Naive thymus-derived CD4-positive, alpha-beta T cell (primary cell): ENCODE measurements at regions not wholly inside any gene's neighbourhood (a gene's known extent, or its start where the extent isn't known, plus 50 kb on each side); places are given as distances from the start of the nearest gene placed in this dataset.

Experiments
- ATAC-seq: fragments of 150-1000 bp; cut with Tn5 transposase; 2 replicates; pipeline ENCODE4 v1.10.0; 2021; ENCODE audit warnings: mild to moderate bottlenecking, moderate library complexity
- CTCF ChIA-PET: fragments of 350-600 bp; sonication (Branson Sonifier 250); formaldehyde crosslinking; loops from one replicate; lab custom pipeline; 2021; ENCODE audit warnings: antibody characterized with exemption; lab: Charles Lee
- POLR2A ChIA-PET: fragments of 350-600 bp; sonication (Branson Sonifier 250); formaldehyde crosslinking; loops from one replicate; lab custom pipeline; 2021; ENCODE audit warnings: antibody characterized with exemption, inconsistent platforms; lab: Charles Lee
- DNase-seq, 9 donors: peaks; one replicate each; pipeline versions ENCODE4 v3.0.0 to v3.0.0-alpha.2; 2020 to 2022; ENCODE audit warnings: mixed read lengths in 1 of 9
- H3K27ac ChIP-seq: one replicate; pipeline ENCODE4 v1.7.0; 2013; ENCODE audit warnings: mild to moderate bottlenecking, low read depth, low read length, moderate library complexity
- H3K27me3 ChIP-seq, 2 donors: one replicate each; pipeline ENCODE4 v1.7.0; 2013; ENCODE audit warnings: low read length in 2 of 2, mild to moderate bottlenecking in 2 of 2, moderate library complexity in 2 of 2; ENCODE audit not compliant: control insufficient read depth in 2 of 2, insufficient read depth in 2 of 2
- H3K36me3 ChIP-seq, 3 experiments: 1 replicate in 2 of 3; 2 replicates in 1 of 3; pipeline ENCODE4 v1.7.0; 2013; ENCODE audit warnings: low read length in 3 of 3, mild to moderate bottlenecking in 3 of 3, moderate library complexity in 1 of 3; ENCODE audit not compliant: insufficient read depth in 3 of 3, control insufficient read depth in 2 of 3
- H3K4me1 ChIP-seq, 2 donors: one replicate each; pipeline ENCODE4 v1.7.0; 2013; ENCODE audit warnings: low read length in 2 of 2, mild to moderate bottlenecking in 2 of 2, moderate library complexity in 1 of 2; ENCODE audit not compliant: control insufficient read depth in 2 of 2, insufficient read depth in 2 of 2
- H3K4me3 ChIP-seq: 2 replicates; pipeline ENCODE4 v1.7.0; 2013; ENCODE audit warnings: mild to moderate bottlenecking, low read length
- H3K9me3 ChIP-seq, 3 experiments: 1 replicate in 2 of 3; 2 replicates in 1 of 3; pipeline ENCODE4 v1.7.0; 2013; ENCODE audit warnings: low read length in 3 of 3; ENCODE audit not compliant: control insufficient read depth in 2 of 3
- H3K27ac Mint-ChIP-seq, 9 donors: one replicate each; pipeline ENCODE4 v1.8.0; 2020 to 2022; ENCODE audit warnings: mixed read lengths in 9 of 9, mild to moderate bottlenecking in 8 of 9, moderate library complexity in 5 of 9, inconsistent platforms in 2 of 9
- H3K27me3 Mint-ChIP-seq, 5 donors: one replicate each; pipeline ENCODE4 v1.8.0; 2021 to 2022; ENCODE audit warnings: mixed read lengths in 5 of 5, mild to moderate bottlenecking in 1 of 5
- H3K36me3 Mint-ChIP-seq, 5 donors: one replicate each; pipeline ENCODE4 v1.8.0; 2020 to 2022; ENCODE audit warnings: mixed read lengths in 5 of 5, mild to moderate bottlenecking in 3 of 5, inconsistent platforms in 1 of 5
- H3K4me1 Mint-ChIP-seq, 7 donors: one replicate each; pipeline ENCODE4 v1.8.0; 2020 to 2022; ENCODE audit warnings: mixed read lengths in 7 of 7, mild to moderate bottlenecking in 3 of 7, inconsistent platforms in 1 of 7
- H3K4me3 Mint-ChIP-seq, 10 donors: one replicate each; pipeline ENCODE4 v1.8.0; 2020 to 2022; ENCODE audit warnings: mild to moderate bottlenecking in 10 of 10, mixed read lengths in 10 of 10, moderate library complexity in 6 of 10, inconsistent platforms in 2 of 10
- H3K9me3 Mint-ChIP-seq, 11 donors: one replicate each; pipeline ENCODE4 v1.8.0; 2020 to 2022; ENCODE audit warnings: mixed read lengths in 11 of 11, mild to moderate bottlenecking in 4 of 11, inconsistent platforms in 1 of 11, moderate library complexity in 1 of 11
- intact Hi-C, 2 donors: fragments of 100-400 bp; cut with micrococcal nuclease; formaldehyde crosslinking; loops; one replicate each; pipeline ENCODE4 v1.15.1; 2023

- H3K9me3 ChIP-seq: peaks cover 0 to 5% (median 0%) of the 10 kb centered on the region in 3 experiments
- DNase-seq (no peak), ATAC-seq (no peak)
- POLR2A ChIA-PET: no interaction called here
- no peak overlapping the region for H3K4me3 Mint-ChIP-seq
- no peaks in the 10 kb centered on the region for H3K27me3 ChIP-seq
- H3K4me3 ChIP-seq: no peak overlapping the region
- H3K27me3 Mint-ChIP-seq: no peaks in the 10 kb centered on the region
- no peaks in the 10 kb centered on the region for H3K4me1 ChIP-seq
- no peaks in the 10 kb centered on the region for H3K4me1 Mint-ChIP-seq
- H3K36me3 ChIP-seq: no peaks in the 10 kb centered on the region
- H3K27ac ChIP-seq: no peak overlapping the region
- no peak overlapping the region for H3K27ac Mint-ChIP-seq
- CTCF ChIA-PET: no interaction called here
- intact Hi-C loops: no loop called here
- peaks cover 0 to 7% (median 0%) of the 10 kb centered on the region in 5 donors for H3K36me3 Mint-ChIP-seq
- peaks cover 5 to 43% (median 20%) of the 10 kb centered on the region in 11 donors for H3K9me3 Mint-ChIP-seq
Observed at GRCh38 chr1:189977184-189977583, 500.5 kb downstream of the BRINP3 start.

- no peak for DNase-seq
- no peak overlapping the region for H3K4me3 ChIP-seq
- H3K27ac ChIP-seq: no peak overlapping the region
- Mint-ChIP-seq H3K27ac (no peak overlapping the region), H3K27me3 (no peaks in the 10 kb centered on the region), H3K4me1 (no peaks in the 10 kb centered on the region), H3K36me3 (no peaks in the 10 kb centered on the region), H3K4me3 (no peak overlapping the region), H3K9me3 (peaks cover 4 to 29% (median 17%) of the 10 kb centered on the region in 11 donors)
- CTCF ChIA-PET: no interaction called here
- H3K9me3 ChIP-seq: no peaks in the 10 kb centered on the region
- intact Hi-C loops: no loop called here
- no peak for ATAC-seq
- no peaks in the 10 kb centered on the region for H3K27me3 ChIP-seq
- no peaks in the 10 kb centered on the region for H3K36me3 ChIP-seq
- H3K4me1 ChIP-seq: no peaks in the 10 kb centered on the region
- POLR2A ChIA-PET: no interaction called here
Observed at GRCh38 chr1:189983166-189983890, 494.3 kb downstream of the BRINP3 start.

GRCh38 chr1:189986516-189986915 is 491.1 kb downstream of the BRINP3 start:
- intact Hi-C loops: no loop called here
- POLR2A ChIA-PET: no interaction called here
- no peak overlapping the region for H3K4me3 ChIP-seq
- H3K27me3 Mint-ChIP-seq: no peaks in the 10 kb centered on the region
- CTCF ChIA-PET: no interaction called here
- H3K36me3 ChIP-seq: no peaks in the 10 kb centered on the region
- ATAC-seq: no peak
- no peaks in the 10 kb centered on the region for H3K27me3 ChIP-seq
- no peaks in the 10 kb centered on the region for H3K4me1 Mint-ChIP-seq
- no peaks in the 10 kb centered on the region for H3K36me3 Mint-ChIP-seq
- no peaks in the 10 kb centered on the region for H3K4me1 ChIP-seq
- H3K27ac ChIP-seq: no peak overlapping the region
- H3K4me3 Mint-ChIP-seq: no peak overlapping the region
- H3K27ac Mint-ChIP-seq: no peak overlapping the region
- H3K9me3 Mint-ChIP-seq: peaks cover 5 to 29% (median 13%) of the 10 kb centered on the region in 11 donors
- no peaks in the 10 kb centered on the region for H3K9me3 ChIP-seq
- DNase-seq: no peak

- H3K9me3 ChIP-seq: peaks cover 0 to 3% (median 0%) of the 10 kb centered on the region in 3 experiments
- Mint-ChIP-seq H3K4me3 (no peak overlapping the region), H3K4me1 (no peaks in the 10 kb centered on the region), H3K9me3 (peaks cover 9 to 39% (median 16%) of the 10 kb centered on the region in 11 donors), H3K27me3 (no peaks in the 10 kb centered on the region), H3K36me3 (peaks cover 0 to 3% (median 0%) of the 10 kb centered on the region in 5 donors), H3K27ac (no peak overlapping the region)
- CTCF ChIA-PET: no interaction called here
- H3K4me1 ChIP-seq: no peaks in the 10 kb centered on the region
- H3K4me3 ChIP-seq: no peak overlapping the region
- H3K27ac ChIP-seq: no peak overlapping the region
- no peaks in the 10 kb centered on the region for H3K36me3 ChIP-seq
- POLR2A ChIA-PET: no interaction called here
- intact Hi-C loops: no loop called here
- ATAC-seq: no peak
- H3K27me3 ChIP-seq: no peaks in the 10 kb centered on the region
- DNase-seq: no peak
Observed at GRCh38 chr1:189987509-189987908, 490.2 kb downstream of the BRINP3 start.

GRCh38 chr1:189992856-189993255 is 484.8 kb downstream of the BRINP3 start:
- intact Hi-C loops: no loop called here
- CTCF ChIA-PET: no interaction called here
- no peak overlapping the region for H3K4me3 Mint-ChIP-seq
- Histone ChIP-seq H3K27ac (no peak overlapping the region), H3K36me3 (no peaks in the 10 kb centered on the region), H3K4me1 (no peaks in the 10 kb centered on the region), H3K27me3 (no peaks in the 10 kb centered on the region), H3K9me3 (peaks cover 0 to 8% (median 0%) of the 10 kb centered on the region in 3 experiments), H3K4me3 (no peak overlapping the region)
- no peak overlapping the region for H3K27ac Mint-ChIP-seq
- DNase-seq: no peak
- no peaks in the 10 kb centered on the region for H3K27me3 Mint-ChIP-seq
- H3K36me3 Mint-ChIP-seq: peaks cover 0 to 3% (median 0%) of the 10 kb centered on the region in 5 donors
- H3K9me3 Mint-ChIP-seq: peaks cover 6 to 54% (median 14%) of the 10 kb centered on the region in 11 donors
- ATAC-seq: no peak
- POLR2A ChIA-PET: no interaction called here
- H3K4me1 Mint-ChIP-seq: no peaks in the 10 kb centered on the region

- H3K4me1 ChIP-seq: no peaks in the 10 kb centered on the region
Observed at GRCh38 chr1:190000365-190000872, 477.2 kb downstream of the BRINP3 start.

GRCh38 chr1:190001187-190001586 is 476.5 kb downstream of the BRINP3 start:
- no peaks in the 10 kb centered on the region for H3K27me3 Mint-ChIP-seq
- Histone ChIP-seq H3K4me3 (no peak overlapping the region), H3K27ac (no peak overlapping the region), H3K27me3 (no peaks in the 10 kb centered on the region), H3K4me1 (no peaks in the 10 kb centered on the region), H3K36me3 (no peaks in the 10 kb centered on the region), H3K9me3 (no peaks in the 10 kb centered on the region)
- ChIA-PET CTCF (no interaction called here), POLR2A (no interaction called here)
- H3K4me3 Mint-ChIP-seq: no peak overlapping the region
- ATAC-seq (no peak), DNase-seq (no peak)
- H3K9me3 Mint-ChIP-seq: peaks cover 0 to 17% (median 6%) of the 10 kb centered on the region in 11 donors
- H3K27ac Mint-ChIP-seq: no peak overlapping the region
- H3K4me1 Mint-ChIP-seq: no peaks in the 10 kb centered on the region
- intact Hi-C loops: no loop called here
- no peaks in the 10 kb centered on the region for H3K36me3 Mint-ChIP-seq

More at GRCh38 chr1:190000365-190000872, 477.2 kb downstream of the BRINP3 start:
- H3K9me3 ChIP-seq: no peaks in the 10 kb centered on the region
- no peak overlapping the region for H3K27ac ChIP-seq
- ATAC-seq: no peak
- POLR2A ChIA-PET: no interaction called here
- H3K36me3 Mint-ChIP-seq: no peaks in the 10 kb centered on the region
- H3K36me3 ChIP-seq: no peaks in the 10 kb centered on the region
- CTCF ChIA-PET: no interaction called here
- no peak overlapping the region for H3K27ac Mint-ChIP-seq
- no peak overlapping the region for H3K4me3 Mint-ChIP-seq
- H3K27me3 Mint-ChIP-seq: no peaks in the 10 kb centered on the region
- H3K4me1 Mint-ChIP-seq: no peaks in the 10 kb centered on the region
- intact Hi-C loops: no loop called here
- peaks cover 0 to 17% (median 6%) of the 10 kb centered on the region in 11 donors for H3K9me3 Mint-ChIP-seq
- H3K27me3 ChIP-seq: no peaks in the 10 kb centered on the region
- H3K4me3 ChIP-seq: no peak overlapping the region
- no peak for DNase-seq
